Adipose tissue (tissue), 3 donors: ENCODE measurements at regions not wholly inside any gene's neighbourhood (a gene's known extent, or its start where the extent isn't known, plus 50 kb on each side); places are given as distances from the start of the nearest gene placed in this dataset.
"Not testable (repeated sequence)": the region's sequence is repeated elsewhere in the genome, so short reads cannot be mapped to it uniquely, and the experiment has no call there.

Experiments used
- H3K27ac ChIP-seq: one replicate; pipeline ENCODE4 v1.5.1; 2013; ENCODE audit warnings: low read depth, low read length
- WGBS, 3 donors: extraction: QIAGEN DNeasy Blood & Tissue Kit; methylation state at CpG; one replicate each; pipeline ENCODE4 v1.1.7; 2013; 5-methylcytosine and 5-hydroxymethylcytosine counted together
- donor health status: healthy with polysubstance abuse.
- donor health status: Bipolar disorder and iron deficiency.
- donor health status: healthy.

GRCh38 chr3:28627843-28628242 is 279.2 kb upstream of the AZI2 start:
- 77 to 90% (median 83%) methylated on average over 2 of the region's 2 CpGs for WGBS, 3 donors
- H3K27ac ChIP-seq = not testable (repeated sequence)

- no peak overlapping the region for H3K27ac ChIP-seq
- 91 to 94% (median 93%) methylated on average over 2 of the region's 2 CpGs for WGBS, 3 donors
These were observed 285.4 kb upstream of the AZI2 start for GRCh38 chr3:28634019-28634418.

- H3K27ac ChIP-seq = no peak overlapping the region
- 66 to 84% (median 74%) methylated on average over 3 of the region's 3 CpGs for WGBS, 3 donors
These were observed 289.1 kb upstream of the AZI2 start for GRCh38 chr3:28637742-28638141.

- H3K27ac ChIP-seq = no peak overlapping the region
- 68 to 89% (median 84%) methylated on average over 2 of the region's 2 CpGs for WGBS, 3 donors
These were observed 296.5 kb upstream of the AZI2 start for GRCh38 chr3:28645149-28645548.

- WGBS, 3 donors = 51 to 72% (median 67%) methylated on average over 4 of the region's 4 CpGs
- H3K27ac ChIP-seq = no peak overlapping the region
These were observed 297.8 kb upstream of the AZI2 start for GRCh38 chr3:28646435-28646834.

- 79 to 93% (median 82%) methylated on average over 2 of the region's 2 CpGs for WGBS, 3 donors
These were observed 300.6 kb upstream of the AZI2 start for GRCh38 chr3:28649266-28649665.

GRCh38 chr3:28651159-28651558 is 302.5 kb upstream of the AZI2 start:
- no peak overlapping the region for H3K27ac ChIP-seq
- WGBS, 3 donors = 64 to 77% (median 74%) methylated on average over 3 of the region's 3 CpGs

More at GRCh38 chr3:28649266-28649665, 300.6 kb upstream of the AZI2 start:
- no peak overlapping the region for H3K27ac ChIP-seq

- 92 to 97% (median 93%) methylated on average over 5 of the region's 5 CpGs for WGBS, 3 donors
These were observed 315.5 kb upstream of the AZI2 start for GRCh38 chr3:28664123-28664522.

GRCh38 chr3:28667646-28668621 is 319.3 kb upstream of the AZI2 start:
- WGBS, 3 donors = 28 to 53% (median 39%) methylated on average over 5 of the region's 5 CpGs
- H3K27ac ChIP-seq = no peak overlapping the region

More at GRCh38 chr3:28664123-28664522, 315.5 kb upstream of the AZI2 start:
- H3K27ac ChIP-seq = no peak overlapping the region

GRCh38 chr3:28669870-28670269 is 321.2 kb upstream of the AZI2 start:
- H3K27ac ChIP-seq = no peak overlapping the region
- 68 to 90% (median 84%) methylated on average over 2 of the region's 2 CpGs for WGBS, 3 donors

- no peak overlapping the region for H3K27ac ChIP-seq
- 31 to 72% (median 72%) methylated on average over 2 of the region's 2 CpGs for WGBS, 3 donors
These were observed 323.8 kb upstream of the AZI2 start for GRCh38 chr3:28672406-28672805.

GRCh38 chr3:28673446-28673845 is 324.8 kb upstream of the AZI2 start:
- WGBS, 3 donors = 74 to 87% (median 80%) methylated on average over 3 of the region's 3 CpGs
- no peak overlapping the region for H3K27ac ChIP-seq

GRCh38 chr3:28674212-28674611 is 325.6 kb upstream of the AZI2 start:
- H3K27ac ChIP-seq = no peak overlapping the region
- WGBS, 3 donors = 95% methylated on average over 4 of the region's 4 CpGs

- H3K27ac ChIP-seq = no peak overlapping the region
- 82 to 94% (median 93%) methylated on average over 9 of the region's 9 CpGs for WGBS, 3 donors
These were observed 329.0 kb upstream of the AZI2 start for GRCh38 chr3:28677581-28677980.

- H3K27ac ChIP-seq = no peak overlapping the region
- 81 to 95% (median 88%) methylated on average over 8 of the region's 8 CpGs for WGBS, 3 donors
These were observed 329.5 kb upstream of the AZI2 start for GRCh38 chr3:28678086-28678485.

GRCh38 chr3:28680050-28680449 is 331.4 kb upstream of the AZI2 start:
- no peak overlapping the region for H3K27ac ChIP-seq
- 38 to 91% (median 79%) methylated on average over 3 of the region's 3 CpGs for WGBS, 3 donors

- 55 to 72% (median 57%) methylated on average over 1 of the region's 1 CpG for WGBS, 3 donors
- H3K27ac ChIP-seq = no peak overlapping the region
These were observed 333.5 kb upstream of the AZI2 start for GRCh38 chr3:28682121-28682520.

GRCh38 chr3:28690176-28690575 is 341.6 kb upstream of the AZI2 start:
- 83 to 94% (median 85%) methylated on average over 2 of the region's 2 CpGs for WGBS, 3 donors
- H3K27ac ChIP-seq = no peak overlapping the region

- WGBS, 3 donors = 53 to 89% (median 75%) methylated on average over 2 of the region's 2 CpGs
- H3K27ac ChIP-seq = no peak overlapping the region
These were observed 350.1 kb upstream of the AZI2 start for GRCh38 chr3:28698706-28699105.

- WGBS, 3 donors = 30 to 88% (median 86%) methylated on average over 2 of the region's 2 CpGs
- no peak overlapping the region for H3K27ac ChIP-seq
These were observed 350.7 kb upstream of the AZI2 start for GRCh38 chr3:28699283-28699682.
